CD14-positive monocyte (primary cell): ENCODE measurements at regions not wholly inside any gene's neighbourhood (a gene's known extent, or its start where the extent isn't known, plus 50 kb on each side); places are given as distances from the start of the nearest gene placed in this dataset.

Source experiments
- DNase-seq, 3 donors: peaks; one replicate each; pipeline ENCODE4 v3.0.0-alpha.2; 2011 to 2022
- H2AFZ ChIP-seq: 2 replicates; pipeline ENCODE4 v1.6.0; 2012; ENCODE audit warnings: mild to moderate bottlenecking, low read depth, low read length, inconsistent platforms; ENCODE audit not compliant: insufficient read depth, poor library complexity, severe bottlenecking
- H3K27ac ChIP-seq, 2 donors: 1 replicate in 1 of 2; 2 replicates in 1 of 2; pipeline ENCODE4 v1.5.1; 2012 to 2013; ENCODE audit warnings: low read length in 2 of 2, control low read depth in 1 of 2, inconsistent platforms in 1 of 2, low read depth in 1 of 2, mild to moderate bottlenecking in 1 of 2
- H3K27me3 ChIP-seq, 2 donors: one replicate each; pipeline versions ENCODE4 v1.6.0 to v1.6.1; 2011 to 2013; ENCODE audit warnings: low read length in 2 of 2; ENCODE audit not compliant: control insufficient read depth in 2 of 2, insufficient read depth in 2 of 2
- H3K36me3 ChIP-seq, 2 donors: replicated peaks in 1 of 2; 1 replicate in 1 of 2; 2 replicates in 1 of 2; pipeline versions ENCODE4 v1.5.1 to v1.6.1; 2012 to 2013; ENCODE audit warnings: low read length in 2 of 2, control low read depth in 1 of 2, inconsistent platforms in 1 of 2, mild to moderate bottlenecking in 1 of 2; ENCODE audit not compliant: insufficient read depth in 2 of 2, control insufficient read depth in 1 of 2
- H3K4me1 ChIP-seq, 2 donors: 1 replicate in 1 of 2; 2 replicates in 1 of 2; pipeline versions ENCODE4 v1.5.1 to v1.6.1; 2012 to 2013; ENCODE audit warnings: low read length in 2 of 2, control low read depth in 1 of 2, inconsistent platforms in 1 of 2, mild to moderate bottlenecking in 1 of 2, moderate library complexity in 1 of 2; ENCODE audit not compliant: insufficient read depth in 2 of 2, control insufficient read depth in 1 of 2
- H3K4me2 ChIP-seq: replicated peaks from 2 replicates; pipeline ENCODE3; 2012; ENCODE audit warnings: low read length, moderate library complexity, mild to moderate bottlenecking; ENCODE audit not compliant: poor library complexity, severe bottlenecking; ENCODE audit errors: extremely low read depth
- H3K4me3 ChIP-seq, 3 experiments: fragments of 200-600 bp in 1 of 3; sonication (generic) in 1 of 3; replicated peaks in 1 of 3; 1 replicate in 2 of 3; 2 replicates in 1 of 3; pipeline ENCODE4 v1.5.1; 2011 to 2013; ENCODE audit warnings: low read length in 3 of 3, mild to moderate bottlenecking in 3 of 3, control low read depth in 2 of 3, low read depth in 2 of 3, inconsistent platforms in 1 of 3, moderate library complexity in 1 of 3
- H3K79me2 ChIP-seq: 2 replicates; pipeline ENCODE4 v1.6.0; 2012; ENCODE audit warnings: mild to moderate bottlenecking, control low read depth, inconsistent platforms, low read length, moderate library complexity; ENCODE audit not compliant: insufficient read depth
- H3K9ac ChIP-seq: 2 replicates; pipeline ENCODE4 v1.6.0; 2017; ENCODE audit warnings: low read length, mild to moderate bottlenecking; ENCODE audit not compliant: insufficient read depth, poor library complexity, severe bottlenecking
- H3K9me3 ChIP-seq, 2 donors: replicated peaks in 1 of 2; 1 replicate in 1 of 2; 2 replicates in 1 of 2; pipeline versions ENCODE4 v1.5.1 to v1.6.1; 2012 to 2013; ENCODE audit warnings: low read length in 2 of 2, control low read depth in 1 of 2; ENCODE audit not compliant: control insufficient read depth in 1 of 2, insufficient read depth in 1 of 2
- H4K20me1 ChIP-seq: 2 replicates; pipeline ENCODE4 v1.6.0; 2012; ENCODE audit warnings: mild to moderate bottlenecking, low read length, control low read depth, moderate library complexity; ENCODE audit not compliant: insufficient read depth
- H3K27ac Mint-ChIP-seq, 7 donors: one replicate each; pipeline ENCODE4 v1.8.0; 2020; ENCODE audit warnings: mild to moderate bottlenecking in 7 of 7, mixed read lengths in 7 of 7, moderate library complexity in 6 of 7, inconsistent platforms in 2 of 7
- H3K27me3 Mint-ChIP-seq, 3 donors: one replicate each; pipeline ENCODE4 v1.8.0; 2021 to 2022; ENCODE audit warnings: low read depth in 3 of 3, mild to moderate bottlenecking in 3 of 3, mixed read lengths in 3 of 3, moderate library complexity in 3 of 3, inconsistent platforms in 1 of 3
- H3K36me3 Mint-ChIP-seq, 2 donors: one replicate each; pipeline ENCODE4 v1.8.0; 2020; ENCODE audit warnings: mixed read lengths in 2 of 2, inconsistent platforms in 1 of 2, mild to moderate bottlenecking in 1 of 2
- H3K4me1 Mint-ChIP-seq: one replicate; pipeline ENCODE4 v1.8.0; 2020; ENCODE audit warnings: mild to moderate bottlenecking, mixed read lengths
- H3K4me3 Mint-ChIP-seq, 2 donors: one replicate each; pipeline ENCODE4 v1.8.0; 2020; ENCODE audit warnings: mild to moderate bottlenecking in 2 of 2, mixed read lengths in 2 of 2, moderate library complexity in 1 of 2
- H3K9me3 Mint-ChIP-seq, 7 donors: one replicate each; pipeline ENCODE4 v1.8.0; 2020 to 2022; ENCODE audit warnings: mixed read lengths in 7 of 7, mild to moderate bottlenecking in 6 of 7, moderate library complexity in 6 of 7, inconsistent platforms in 2 of 7
- WGBS: methylation state at CpG from one replicate; pipeline ENCODE4 v1.1.5; 2013; ENCODE audit warnings: missing lambda C conversion rate; ENCODE audit not compliant: insufficient coverage; 5-methylcytosine and 5-hydroxymethylcytosine counted together
- intact Hi-C, 2 donors: fragments of 100-400 bp; cut with micrococcal nuclease; formaldehyde crosslinking; loops; one replicate each; pipeline versions ENCODE4 v1.15.0 to v1.15.1; 2023
- TF ChIP-seq, protein P1 (sequence below): fragments of 200-600 bp; IDR thresholded peaks from one replicate; pipeline ENCODE4 v1.8.0; 2022; ENCODE audit warnings: antibody characterized with exemption, mild to moderate bottlenecking

DNA sequence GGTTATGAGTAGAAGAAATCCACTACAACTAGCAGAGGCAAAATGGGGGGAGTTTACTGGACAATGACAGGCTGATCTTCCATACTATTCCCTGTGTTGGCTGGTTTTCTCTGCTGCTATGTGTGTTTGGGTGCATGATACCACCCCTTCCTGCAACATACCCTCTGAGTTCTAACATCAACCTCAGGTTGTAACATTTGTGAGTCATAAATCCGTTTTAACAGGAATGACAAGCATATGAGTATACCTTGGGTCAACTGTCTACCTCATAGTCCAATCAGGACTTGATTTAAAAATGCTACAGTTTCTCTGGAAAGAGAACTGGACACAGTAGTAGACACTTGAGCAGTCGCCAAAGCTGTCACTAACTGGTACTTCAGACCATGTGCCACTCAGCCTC lies 422.9 kb downstream of the KCTD12 start:
- Histone ChIP-seq H3K4me3 (no peak overlapping the region), H3K36me3 (no peaks in the 10 kb centered on the region), H3K79me2 (no peaks in the 10 kb centered on the region), H3K27ac (no peak overlapping the region), H3K27me3 (no peaks in the 10 kb centered on the region), H3K4me2 (no peak overlapping the region), H3K4me1 (no peaks in the 10 kb centered on the region), H3K9me3 (no peaks in the 10 kb centered on the region), H3K9ac (no peak overlapping the region), H4K20me1 (no peaks in the 10 kb centered on the region), H2AFZ (no peak overlapping the region)
- H3K27ac Mint-ChIP-seq, result no peak overlapping the region
- DNase-seq, result no peak
- TF ChIP-seq, protein P1, sequence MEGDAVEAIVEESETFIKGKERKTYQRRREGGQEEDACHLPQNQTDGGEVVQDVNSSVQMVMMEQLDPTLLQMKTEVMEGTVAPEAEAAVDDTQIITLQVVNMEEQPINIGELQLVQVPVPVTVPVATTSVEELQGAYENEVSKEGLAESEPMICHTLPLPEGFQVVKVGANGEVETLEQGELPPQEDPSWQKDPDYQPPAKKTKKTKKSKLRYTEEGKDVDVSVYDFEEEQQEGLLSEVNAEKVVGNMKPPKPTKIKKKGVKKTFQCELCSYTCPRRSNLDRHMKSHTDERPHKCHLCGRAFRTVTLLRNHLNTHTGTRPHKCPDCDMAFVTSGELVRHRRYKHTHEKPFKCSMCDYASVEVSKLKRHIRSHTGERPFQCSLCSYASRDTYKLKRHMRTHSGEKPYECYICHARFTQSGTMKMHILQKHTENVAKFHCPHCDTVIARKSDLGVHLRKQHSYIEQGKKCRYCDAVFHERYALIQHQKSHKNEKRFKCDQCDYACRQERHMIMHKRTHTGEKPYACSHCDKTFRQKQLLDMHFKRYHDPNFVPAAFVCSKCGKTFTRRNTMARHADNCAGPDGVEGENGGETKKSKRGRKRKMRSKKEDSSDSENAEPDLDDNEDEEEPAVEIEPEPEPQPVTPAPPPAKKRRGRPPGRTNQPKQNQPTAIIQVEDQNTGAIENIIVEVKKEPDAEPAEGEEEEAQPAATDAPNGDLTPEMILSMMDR, result no peak
- H3K36me3 Mint-ChIP-seq, result no peaks in the 10 kb centered on the region
- peaks cover 0 to 3% (median 0%) of the 10 kb centered on the region in 3 donors for H3K27me3 Mint-ChIP-seq
- peaks cover 0 to 8% (median 0%) of the 10 kb centered on the region in 7 donors for H3K9me3 Mint-ChIP-seq
- WGBS, result no CpG with 5 or more reads among the region's 2 CpGs
- intact Hi-C loops, result no loop called here
- H3K4me3 Mint-ChIP-seq, result no peak overlapping the region
- H3K4me1 Mint-ChIP-seq, result no peaks in the 10 kb centered on the region

GRCh38 chr13:76461999-76462398 lies 424.2 kb downstream of the KCTD12 start:
- Histone ChIP-seq H3K4me1 (no peaks in the 10 kb centered on the region), H4K20me1 (no peaks in the 10 kb centered on the region), H3K27me3 (no peaks in the 10 kb centered on the region), H3K27ac (no peak overlapping the region), H3K9ac (no peak overlapping the region), H2AFZ (no peak overlapping the region), H3K4me3 (no peak overlapping the region), H3K79me2 (no peaks in the 10 kb centered on the region), H3K9me3 (no peaks in the 10 kb centered on the region), H3K36me3 (no peaks in the 10 kb centered on the region), H3K4me2 (no peak overlapping the region)
- no peak overlapping the region for H3K27ac Mint-ChIP-seq
- peaks cover 0 to 3% (median 0%) of the 10 kb centered on the region in 3 donors for H3K27me3 Mint-ChIP-seq
- no peak overlapping the region for H3K4me3 Mint-ChIP-seq
- 41% methylated on average over 2 of the region's 4 CpGs for WGBS
- intact Hi-C loops, result no loop called here
- DNase-seq, result no peak
- TF ChIP-seq, protein P1, result no peak
- H3K36me3 Mint-ChIP-seq, result no peaks in the 10 kb centered on the region
- no peaks in the 10 kb centered on the region for H3K4me1 Mint-ChIP-seq
- H3K9me3 Mint-ChIP-seq, result peaks cover 0 to 8% (median 0%) of the 10 kb centered on the region in 7 donors
